ENCODE measurements at regions not wholly inside any gene's neighbourhood (a gene's known extent, or its start where the extent isn't known, plus 50 kb on each side); places are given as distances from the start of the nearest gene placed in this dataset.

- no peak for DNase-seq
- no peaks in the 10 kb centered on the region for H3K27me3 ChIP-seq (ENCODE audit: control insufficient read depth, insufficient read depth, low read length)
- no peak overlapping the region for H3K4me3 ChIP-seq (ENCODE audit: low read length)
- H3K27ac ChIP-seq (ENCODE audit: low read length) = no peak overlapping the region
- H3K4me1 ChIP-seq (ENCODE audit: control insufficient read depth, insufficient read depth, low read length) = no peaks in the 10 kb centered on the region
- no peaks in the 10 kb centered on the region for H3K36me3 ChIP-seq (ENCODE audit: control insufficient read depth, insufficient read depth, low read length)
- H3K9me3 ChIP-seq (replicated peaks; ENCODE audit: control insufficient read depth, low read depth, low read length) = no peaks in the 10 kb centered on the region
Observed at GRCh38 chr2:41914936-41915335, 132.9 kb upstream of the PKDCC start.

DNA sequence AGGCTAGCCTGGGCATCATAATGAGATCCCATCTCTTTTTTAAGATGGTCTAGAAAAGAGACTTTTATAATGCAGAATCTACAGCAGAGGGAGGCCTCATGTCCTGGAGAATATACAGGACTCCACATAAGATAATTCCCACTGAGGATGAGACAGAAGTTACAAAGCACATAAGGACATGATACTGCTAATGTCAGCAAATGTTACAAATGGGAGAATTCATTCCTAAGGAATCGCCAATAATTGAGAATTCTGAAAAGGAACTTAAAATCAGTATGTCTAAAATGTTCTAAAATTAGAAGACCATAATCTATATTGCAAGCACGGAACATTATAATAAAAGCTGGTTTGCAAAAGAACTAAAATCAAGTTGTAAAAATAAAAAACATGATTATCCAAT is 131.6 kb upstream of the PKDCC start:
- Histone ChIP-seq H3K4me1 (ENCODE audit: control insufficient read depth, insufficient read depth, low read length) (no peaks in the 10 kb centered on the region), H3K36me3 (ENCODE audit: control insufficient read depth, insufficient read depth, low read length) (no peaks in the 10 kb centered on the region), H3K27me3 (ENCODE audit: control insufficient read depth, insufficient read depth, low read length) (no peaks in the 10 kb centered on the region), H3K27ac (ENCODE audit: low read length) (no peak overlapping the region), H3K9me3 (replicated peaks; ENCODE audit: control insufficient read depth, low read depth, low read length) (no peaks in the 10 kb centered on the region), H3K4me3 (ENCODE audit: low read length) (no peak overlapping the region)
- DNase-seq = no peak
- no CpG with 5 or more reads among the region's 2 CpGs for WGBS (ENCODE audit: insufficient coverage)

DNA sequence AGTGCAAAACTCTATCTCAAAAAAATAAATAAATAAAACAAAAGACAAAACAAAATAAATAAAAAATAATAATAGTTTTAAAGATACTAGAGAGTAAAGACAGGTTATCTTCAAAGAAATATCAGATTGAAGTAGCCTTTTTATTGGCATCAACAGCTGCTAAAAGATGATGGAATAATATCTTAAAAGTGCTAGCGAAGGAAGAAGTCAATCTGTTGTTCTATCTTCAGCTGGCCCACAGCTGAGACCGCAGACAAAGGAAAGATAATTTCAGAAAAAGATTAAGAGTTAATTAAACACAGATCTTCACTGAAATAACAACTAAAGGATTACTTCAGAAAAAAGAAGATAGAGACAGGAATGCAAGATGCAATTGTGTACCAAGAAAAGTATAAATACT is 130.2 kb upstream of the PKDCC start:
- Histone ChIP-seq H3K27me3 (ENCODE audit: control insufficient read depth, insufficient read depth, low read length) (no peaks in the 10 kb centered on the region), H3K27ac (ENCODE audit: low read length) (no peak overlapping the region), H3K9me3 (replicated peaks; ENCODE audit: control insufficient read depth, low read depth, low read length) (no peaks in the 10 kb centered on the region), H3K4me3 (ENCODE audit: low read length) (no peak overlapping the region), H3K4me1 (ENCODE audit: control insufficient read depth, insufficient read depth, low read length) (peaks cover 4% of the 10 kb centered on the region), H3K36me3 (ENCODE audit: control insufficient read depth, insufficient read depth, low read length) (no peaks in the 10 kb centered on the region)
- DNase-seq = no peak
- no CpG with 5 or more reads among the region's 2 CpGs for WGBS (ENCODE audit: insufficient coverage)

GRCh38 chr2:41919135-41919534 is 128.7 kb upstream of the PKDCC start:
- Histone ChIP-seq H3K27ac (ENCODE audit: low read length) (no peak overlapping the region), H3K9me3 (replicated peaks; ENCODE audit: control insufficient read depth, low read depth, low read length) (no peaks in the 10 kb centered on the region), H3K4me3 (ENCODE audit: low read length) (no peak overlapping the region), H3K36me3 (ENCODE audit: control insufficient read depth, insufficient read depth, low read length) (no peaks in the 10 kb centered on the region), H3K27me3 (ENCODE audit: control insufficient read depth, insufficient read depth, low read length) (no peaks in the 10 kb centered on the region), H3K4me1 (ENCODE audit: control insufficient read depth, insufficient read depth, low read length) (peaks cover 8% of the 10 kb centered on the region)
- 93% methylated on average over 2 of the region's 3 CpGs for WGBS (ENCODE audit: insufficient coverage)
- DNase-seq = no peak

DNA sequence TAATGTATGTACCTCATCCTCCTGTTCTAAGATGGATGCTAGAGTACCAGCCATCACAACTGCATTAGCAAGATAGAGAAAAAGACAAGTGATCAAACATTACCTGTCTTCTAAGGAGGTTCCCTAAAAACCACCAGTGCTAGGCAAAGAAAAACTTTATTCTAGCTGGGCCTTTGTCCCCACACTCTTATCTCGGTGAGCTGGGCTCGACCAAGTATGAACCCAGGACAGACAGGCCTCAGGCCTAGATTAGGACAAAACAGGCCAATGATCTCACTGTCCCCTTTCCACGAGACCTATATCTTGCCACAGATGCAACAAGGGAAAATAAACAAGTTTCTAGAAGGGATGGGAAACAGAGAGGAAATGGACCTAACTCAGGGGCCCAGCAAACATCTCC is 127.6 kb upstream of the PKDCC start:
- whole genome bisulfite sequencing (ENCODE audit: insufficient coverage) = 100% methylated on average over 2 of the region's 3 CpGs
- no peaks in the 10 kb centered on the region for H3K27me3 ChIP-seq (ENCODE audit: control insufficient read depth, insufficient read depth, low read length)
- H3K4me1 ChIP-seq (ENCODE audit: control insufficient read depth, insufficient read depth, low read length) = peaks cover 15% of the 10 kb centered on the region

GRCh38 chr2:41920812-41921211 is 127.0 kb upstream of the PKDCC start:
- no peak overlapping the region for H3K27ac ChIP-seq (ENCODE audit: low read length)
- no peak for DNase-seq
- no peaks in the 10 kb centered on the region for H3K36me3 ChIP-seq (ENCODE audit: control insufficient read depth, insufficient read depth, low read length)
- no CpG with 5 or more reads among the region's 2 CpGs for WGBS (ENCODE audit: insufficient coverage)
- H3K4me1 ChIP-seq (ENCODE audit: control insufficient read depth, insufficient read depth, low read length) = peaks cover 18% of the 10 kb centered on the region
- no peaks in the 10 kb centered on the region for H3K9me3 ChIP-seq (replicated peaks; ENCODE audit: control insufficient read depth, low read depth, low read length)
- H3K4me3 ChIP-seq (ENCODE audit: low read length) = no peak overlapping the region
- H3K27me3 ChIP-seq (ENCODE audit: control insufficient read depth, insufficient read depth, low read length) = no peaks in the 10 kb centered on the region

More for the DNA sequence above, 127.6 kb upstream of the PKDCC start:
- no peak overlapping the region for H3K27ac ChIP-seq (ENCODE audit: low read length)
- DNase-seq = no peak
- H3K9me3 ChIP-seq (replicated peaks; ENCODE audit: control insufficient read depth, low read depth, low read length) = no peaks in the 10 kb centered on the region
- no peaks in the 10 kb centered on the region for H3K36me3 ChIP-seq (ENCODE audit: control insufficient read depth, insufficient read depth, low read length)
- H3K4me3 ChIP-seq (ENCODE audit: low read length) = no peak overlapping the region

DNA sequence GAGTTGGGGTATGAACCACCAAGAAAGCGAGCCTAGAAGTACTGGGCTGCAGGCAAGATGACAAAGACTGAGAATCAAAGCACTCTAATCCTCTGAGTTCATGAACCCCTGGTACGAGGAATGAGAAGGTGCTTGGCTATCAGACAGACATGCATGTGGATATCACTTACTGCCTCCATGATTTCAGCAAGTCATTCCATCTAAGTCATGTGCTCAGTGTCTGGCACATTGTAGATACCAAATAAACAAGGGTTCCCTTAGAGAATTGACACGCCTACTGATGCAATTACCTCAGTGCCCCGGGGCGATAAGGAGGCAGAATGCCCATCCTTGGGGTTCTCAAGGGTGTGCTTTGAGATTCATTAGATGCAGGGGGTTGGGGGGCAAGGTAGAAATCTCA is 125.6 kb upstream of the PKDCC start:
- H3K4me1 ChIP-seq (ENCODE audit: control insufficient read depth, insufficient read depth, low read length) = peaks cover 30% of the 10 kb centered on the region
- DNase-seq = no peak

DNA sequence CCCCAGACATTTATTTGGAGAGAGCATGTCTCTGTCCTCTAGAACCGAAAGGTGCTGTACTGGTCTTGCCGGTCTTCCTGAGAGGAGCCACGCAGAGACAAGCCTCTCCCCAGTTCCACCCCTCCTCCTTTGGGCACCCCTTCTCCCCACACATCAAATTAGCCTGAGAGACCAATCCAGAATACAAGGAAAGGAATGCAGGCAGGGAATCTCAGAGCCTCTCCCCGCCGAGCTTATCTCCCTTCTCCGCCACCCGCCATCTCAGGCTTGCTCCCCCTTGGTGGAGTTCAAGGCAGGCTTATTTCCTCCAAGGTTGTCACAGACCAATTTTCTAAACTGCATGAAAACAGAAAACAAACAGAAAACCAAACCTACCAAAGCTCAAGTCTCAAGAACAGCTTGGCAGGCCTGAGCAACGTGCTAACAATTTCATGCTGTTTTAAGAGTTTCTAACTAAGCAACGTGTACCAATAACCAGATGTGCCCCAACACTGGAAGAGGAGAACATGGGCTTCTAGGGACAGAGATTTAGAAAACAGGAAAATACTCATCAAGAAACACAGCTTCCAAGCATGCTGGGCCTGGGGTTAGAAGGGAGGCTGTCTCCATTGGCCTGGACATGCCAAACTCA is 124.5 kb upstream of the PKDCC start:
- Histone ChIP-seq H3K27ac (ENCODE audit: low read length) (no peak overlapping the region), H3K4me3 (ENCODE audit: low read length) (no peak overlapping the region), H3K36me3 (ENCODE audit: control insufficient read depth, insufficient read depth, low read length) (no peaks in the 10 kb centered on the region), H3K27me3 (ENCODE audit: control insufficient read depth, insufficient read depth, low read length) (no peaks in the 10 kb centered on the region), H3K9me3 (replicated peaks; ENCODE audit: control insufficient read depth, low read depth, low read length) (no peaks in the 10 kb centered on the region), H3K4me1 (ENCODE audit: control insufficient read depth, insufficient read depth, low read length) (peaks cover 41% of the 10 kb centered on the region)
- DNase-seq = no peak
- WGBS (ENCODE audit: insufficient coverage) = 86% methylated on average over 8 of the region's 9 CpGs

More for the DNA sequence above, 125.6 kb upstream of the PKDCC start:
- Histone ChIP-seq H3K27me3 (ENCODE audit: control insufficient read depth, insufficient read depth, low read length) (no peaks in the 10 kb centered on the region), H3K4me3 (ENCODE audit: low read length) (no peak overlapping the region), H3K36me3 (ENCODE audit: control insufficient read depth, insufficient read depth, low read length) (no peaks in the 10 kb centered on the region), H3K27ac (ENCODE audit: low read length) (no peak overlapping the region), H3K9me3 (replicated peaks; ENCODE audit: control insufficient read depth, low read depth, low read length) (no peaks in the 10 kb centered on the region)
- 49% methylated on average over 2 of the region's 5 CpGs for WGBS (ENCODE audit: insufficient coverage)

DNA sequence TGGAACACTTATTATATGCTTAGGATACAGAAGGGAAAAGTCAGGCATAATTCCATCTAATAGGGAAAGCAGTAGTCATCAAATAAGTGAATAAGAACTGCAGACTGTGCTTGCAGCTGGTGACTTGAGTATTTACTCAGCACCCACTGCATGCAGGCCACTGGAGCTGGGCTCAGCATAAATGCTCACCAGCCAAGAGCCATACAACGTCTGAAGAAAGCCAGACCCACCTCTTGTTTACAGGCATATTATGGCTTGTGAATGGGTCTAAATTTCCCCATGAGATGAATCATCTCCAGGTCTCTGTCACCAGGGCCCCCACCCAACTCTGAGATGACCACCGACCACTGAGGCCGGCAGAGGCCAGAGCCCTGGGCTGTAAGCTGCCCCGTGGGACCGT is 123.8 kb upstream of the PKDCC start:
- Histone ChIP-seq H3K27ac (ENCODE audit: low read length) (no peak overlapping the region), H3K27me3 (ENCODE audit: control insufficient read depth, insufficient read depth, low read length) (no peaks in the 10 kb centered on the region), H3K9me3 (replicated peaks; ENCODE audit: control insufficient read depth, low read depth, low read length) (no peaks in the 10 kb centered on the region), H3K4me3 (ENCODE audit: low read length) (no peak overlapping the region), H3K4me1 (ENCODE audit: control insufficient read depth, insufficient read depth, low read length) (peaks cover 49% of the 10 kb centered on the region), H3K36me3 (ENCODE audit: control insufficient read depth, insufficient read depth, low read length) (no peaks in the 10 kb centered on the region)
- WGBS (ENCODE audit: insufficient coverage) = 40% methylated on average over 1 of the region's 5 CpGs
- no peak for DNase-seq

- Histone ChIP-seq H3K27ac (ENCODE audit: low read length) (no peak overlapping the region), H3K4me3 (ENCODE audit: low read length) (no peak overlapping the region), H3K36me3 (ENCODE audit: control insufficient read depth, insufficient read depth, low read length) (no peaks in the 10 kb centered on the region), H3K9me3 (replicated peaks; ENCODE audit: control insufficient read depth, low read depth, low read length) (no peaks in the 10 kb centered on the region), H3K27me3 (ENCODE audit: control insufficient read depth, insufficient read depth, low read length) (no peaks in the 10 kb centered on the region), H3K4me1 (ENCODE audit: control insufficient read depth, insufficient read depth, low read length) (peaks cover 51% of the 10 kb centered on the region)
- no peak for DNase-seq
- WGBS (ENCODE audit: insufficient coverage) = 100% methylated on average over 1 of the region's 4 CpGs
Observed at GRCh38 chr2:41924709-41925408, 123.0 kb upstream of the PKDCC start.

All from muscle of leg (tissue), 3 donors.